ENCODE measurements at regions not wholly inside any gene's neighbourhood (a gene's known extent, or its start where the extent isn't known, plus 50 kb on each side); places are given as distances from the start of the nearest gene placed in this dataset.

- no peak for DNase-seq (ENCODE audit: low read depth)
Observed at GRCh38 chr11:70725739-70726138, 327.4 kb downstream of the CTTN start.

- DNase-seq (ENCODE audit: low read depth) = no peak
Observed at GRCh38 chr11:70727021-70727420, 328.7 kb downstream of the CTTN start.

- DNase-seq (ENCODE audit: low read depth) = no peak
Observed at GRCh38 chr11:70727899-70728620, 329.7 kb downstream of the CTTN start.

GRCh38 chr11:70729949-70730348 lies 331.6 kb downstream of the CTTN start:
- DNase-seq (ENCODE audit: low read depth) = no peak

GRCh38 chr11:70730411-70730810 lies 332.1 kb downstream of the CTTN start:
- no peak for DNase-seq (ENCODE audit: low read depth)

- DNase-seq (ENCODE audit: low read depth) = no peak
Observed at GRCh38 chr11:70731271-70732022, 333.1 kb downstream of the CTTN start.

GRCh38 chr11:70732023-70732880 lies 333.9 kb downstream of the CTTN start:
- no peak for DNase-seq (ENCODE audit: low read depth)

GRCh38 chr11:70732881-70733196 lies 334.5 kb downstream of the CTTN start:
- no peak for DNase-seq (ENCODE audit: low read depth)

GRCh38 chr11:70733327-70734325 lies 335.3 kb downstream of the CTTN start:
- no peak for DNase-seq (ENCODE audit: low read depth)

- DNase-seq (ENCODE audit: low read depth) = no peak
Observed at GRCh38 chr11:70734379-70734778, 336.1 kb downstream of the CTTN start.

- no peak for DNase-seq (ENCODE audit: low read depth)
Observed at GRCh38 chr11:70734911-70735310, 336.6 kb downstream of the CTTN start.

- DNase-seq (ENCODE audit: low read depth) = no peak
Observed at GRCh38 chr11:70735976-70736375, 337.6 kb downstream of the CTTN start.

- DNase-seq (ENCODE audit: low read depth) = no peak
Observed at GRCh38 chr11:70736461-70736860, 338.1 kb downstream of the CTTN start.

GRCh38 chr11:70736937-70737640 lies 338.8 kb downstream of the CTTN start:
- DNase-seq (ENCODE audit: low read depth) = no peak

GRCh38 chr11:70737816-70738630 lies 339.7 kb downstream of the CTTN start:
- no peak for DNase-seq (ENCODE audit: low read depth)

- DNase-seq (ENCODE audit: low read depth) = no peak
Observed at GRCh38 chr11:70738661-70739060, 340.3 kb downstream of the CTTN start.

- DNase-seq (ENCODE audit: low read depth) = no peak
Observed at GRCh38 chr11:70739091-70739490, 340.8 kb downstream of the CTTN start.

- DNase-seq (ENCODE audit: low read depth) = no peak
Observed at GRCh38 chr11:70739811-70740487, 341.6 kb downstream of the CTTN start.

GRCh38 chr11:70740488-70740851 lies 342.1 kb downstream of the CTTN start:
- no peak for DNase-seq (ENCODE audit: low read depth)

- no peak for DNase-seq (ENCODE audit: low read depth)
Observed at GRCh38 chr11:70741085-70741484, 342.8 kb downstream of the CTTN start.

Data from HS-27A (cell line).